ENCODE measurements at regions not wholly inside any gene's neighbourhood (a gene's known extent, or its start where the extent isn't known, plus 50 kb on each side); places are given as distances from the start of the nearest gene placed in this dataset.

DNA sequence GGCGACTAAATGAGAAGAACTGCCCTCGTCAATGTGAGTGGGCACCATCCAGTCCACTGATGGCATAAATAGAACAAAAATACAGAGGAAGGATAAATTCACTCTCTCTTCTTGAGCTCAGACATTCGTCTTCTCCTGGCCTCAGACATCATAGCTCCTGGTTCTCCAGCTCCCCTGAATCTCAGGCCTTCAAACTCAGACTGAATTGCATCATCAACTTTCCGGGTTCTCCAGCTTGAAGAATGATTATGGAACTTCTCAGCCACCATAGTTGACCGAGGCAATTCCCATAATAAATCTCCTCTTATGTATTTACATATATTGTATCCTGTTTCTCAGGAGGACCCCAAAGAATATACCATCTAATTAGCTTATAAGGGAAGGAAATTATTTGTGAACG, 55.0 kb upstream of the FNDC3A start:
- Mint-ChIP-seq H3K36me3 (ENCODE audit: insufficient read depth) (peaks cover 3% of the 10 kb centered on the region), H3K27me3 (peaks cover 20 to 32% of the 10 kb centered on the region in 2 donors), H3K9me3 (peaks cover 0 to 2% of the 10 kb centered on the region in 2 donors), H3K4me1 (ENCODE audit: low read depth in 2 of 2) (no peaks in the 10 kb centered on the region), H3K4me3 (no peak overlapping the region), H3K27ac (no peak overlapping the region)
- no peak for DNase-seq
- ATAC-seq (replicated peaks): no peak

- H3K36me3 Mint-ChIP-seq (ENCODE audit: insufficient read depth): peaks cover 3% of the 10 kb centered on the region
- no peak for ATAC-seq (replicated peaks)
- H3K27me3 Mint-ChIP-seq: peaks cover 6 to 17% of the 10 kb centered on the region in 2 donors
- no peaks in the 10 kb centered on the region for H3K4me1 Mint-ChIP-seq (ENCODE audit: low read depth in 2 of 2)
- no peaks in the 10 kb centered on the region for H3K9me3 Mint-ChIP-seq
- no peak overlapping the region for H3K4me3 Mint-ChIP-seq
- no peak for DNase-seq
- no peak overlapping the region for H3K27ac Mint-ChIP-seq
These were observed 52.3 kb upstream of the FNDC3A start for GRCh38 chr13:48923376-48923775.

DNA sequence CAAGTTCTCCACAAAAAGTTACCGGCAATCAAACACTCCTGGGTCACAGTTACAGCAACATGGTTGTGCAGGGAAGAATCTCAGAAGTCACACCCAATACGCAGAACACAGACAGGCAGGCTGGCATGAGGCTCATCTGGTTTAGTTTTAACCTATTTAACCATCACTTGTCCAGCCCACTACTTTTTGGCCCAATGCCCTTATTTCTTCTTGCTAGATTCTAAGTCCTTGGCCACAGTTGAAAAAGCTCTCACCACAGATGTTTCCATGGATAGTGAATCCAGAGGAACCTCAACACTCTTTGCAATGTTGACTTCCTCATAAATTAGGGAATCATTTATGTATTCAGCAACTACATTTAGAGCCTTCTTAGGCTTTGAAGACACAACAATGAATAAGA, 50.7 kb upstream of the FNDC3A start:
- H3K4me3 Mint-ChIP-seq: no peak overlapping the region
- H3K27ac Mint-ChIP-seq: no peak overlapping the region
- ATAC-seq (replicated peaks) (no peak), DNase-seq (no peak)
- no peaks in the 10 kb centered on the region for H3K4me1 Mint-ChIP-seq (ENCODE audit: low read depth in 2 of 2)
- no peaks in the 10 kb centered on the region for H3K9me3 Mint-ChIP-seq
- H3K36me3 Mint-ChIP-seq (ENCODE audit: insufficient read depth): no peaks in the 10 kb centered on the region
- H3K27me3 Mint-ChIP-seq: peaks cover 6 to 9% of the 10 kb centered on the region in 2 donors
